ENCODE measurements at regions not wholly inside any gene's neighbourhood (a gene's known extent, or its start where the extent isn't known, plus 50 kb on each side); places are given as distances from the start of the nearest gene placed in this dataset.

DNA sequence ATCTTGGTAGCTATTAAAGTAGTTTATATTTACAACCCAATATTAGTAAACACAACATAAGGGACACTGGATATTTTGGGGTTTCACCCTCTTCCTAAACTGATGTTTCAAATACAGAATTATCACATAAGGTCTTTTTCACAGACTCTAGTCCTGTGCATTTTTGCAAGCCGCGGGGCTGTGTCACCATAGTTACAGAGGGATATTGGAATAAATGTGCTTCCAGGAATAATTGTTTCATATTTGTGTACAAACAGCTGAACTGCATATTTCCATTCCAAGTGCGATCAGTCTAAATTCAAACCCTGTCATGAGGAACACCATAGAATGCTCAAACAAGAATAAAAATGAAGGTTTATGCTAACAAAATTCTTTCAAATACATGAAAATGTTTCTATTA, 762.5 kb upstream of the ARGLU1 start:
- intact Hi-C loops (cut with micrococcal nuclease) = no loop called here
- TF ChIP-seq SMARCE1 (IDR thresholded peaks at IDR 0.05) (no peak), DDX20 (tag; IDR thresholded peaks at IDR 0.05; ENCODE audit: low read depth) (no peak), KLF1 (tag; IDR thresholded peaks at IDR 0.05) (no peak), U2AF2 (optimal IDR thresholded peaks at IDR 0.05; ENCODE audit: low read depth, low read length) (no peak), MIER1 (IDR thresholded peaks at IDR 0.05; ENCODE audit: low read depth) (no peak), MAZ (CRISPR knock-in tag; conservative IDR thresholded peaks at IDR 0.05 in 1 of 2, IDR thresholded peaks at IDR 0.05 in 1 of 2) (no peak)
- TF ChIP-seq, protein P1, sequence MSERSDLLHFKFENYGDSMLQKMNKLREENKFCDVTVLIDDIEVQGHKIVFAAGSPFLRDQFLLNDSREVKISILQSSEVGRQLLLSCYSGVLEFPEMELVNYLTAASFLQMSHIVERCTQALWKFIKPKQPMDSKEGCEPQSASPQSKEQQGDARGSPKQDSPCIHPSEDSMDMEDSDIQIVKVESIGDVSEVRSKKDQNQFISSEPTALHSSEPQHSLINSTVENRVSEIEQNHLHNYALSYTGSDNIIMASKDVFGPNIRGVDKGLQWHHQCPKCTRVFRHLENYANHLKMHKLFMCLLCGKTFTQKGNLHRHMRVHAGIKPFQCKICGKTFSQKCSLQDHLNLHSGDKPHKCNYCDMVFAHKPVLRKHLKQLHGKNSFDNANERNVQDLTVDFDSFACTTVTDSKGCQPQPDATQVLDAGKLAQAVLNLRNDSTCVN (CRISPR knock-in tag; IDR thresholded peaks at IDR 0.05) = no peak
- TF ChIP-seq, protein P2, sequence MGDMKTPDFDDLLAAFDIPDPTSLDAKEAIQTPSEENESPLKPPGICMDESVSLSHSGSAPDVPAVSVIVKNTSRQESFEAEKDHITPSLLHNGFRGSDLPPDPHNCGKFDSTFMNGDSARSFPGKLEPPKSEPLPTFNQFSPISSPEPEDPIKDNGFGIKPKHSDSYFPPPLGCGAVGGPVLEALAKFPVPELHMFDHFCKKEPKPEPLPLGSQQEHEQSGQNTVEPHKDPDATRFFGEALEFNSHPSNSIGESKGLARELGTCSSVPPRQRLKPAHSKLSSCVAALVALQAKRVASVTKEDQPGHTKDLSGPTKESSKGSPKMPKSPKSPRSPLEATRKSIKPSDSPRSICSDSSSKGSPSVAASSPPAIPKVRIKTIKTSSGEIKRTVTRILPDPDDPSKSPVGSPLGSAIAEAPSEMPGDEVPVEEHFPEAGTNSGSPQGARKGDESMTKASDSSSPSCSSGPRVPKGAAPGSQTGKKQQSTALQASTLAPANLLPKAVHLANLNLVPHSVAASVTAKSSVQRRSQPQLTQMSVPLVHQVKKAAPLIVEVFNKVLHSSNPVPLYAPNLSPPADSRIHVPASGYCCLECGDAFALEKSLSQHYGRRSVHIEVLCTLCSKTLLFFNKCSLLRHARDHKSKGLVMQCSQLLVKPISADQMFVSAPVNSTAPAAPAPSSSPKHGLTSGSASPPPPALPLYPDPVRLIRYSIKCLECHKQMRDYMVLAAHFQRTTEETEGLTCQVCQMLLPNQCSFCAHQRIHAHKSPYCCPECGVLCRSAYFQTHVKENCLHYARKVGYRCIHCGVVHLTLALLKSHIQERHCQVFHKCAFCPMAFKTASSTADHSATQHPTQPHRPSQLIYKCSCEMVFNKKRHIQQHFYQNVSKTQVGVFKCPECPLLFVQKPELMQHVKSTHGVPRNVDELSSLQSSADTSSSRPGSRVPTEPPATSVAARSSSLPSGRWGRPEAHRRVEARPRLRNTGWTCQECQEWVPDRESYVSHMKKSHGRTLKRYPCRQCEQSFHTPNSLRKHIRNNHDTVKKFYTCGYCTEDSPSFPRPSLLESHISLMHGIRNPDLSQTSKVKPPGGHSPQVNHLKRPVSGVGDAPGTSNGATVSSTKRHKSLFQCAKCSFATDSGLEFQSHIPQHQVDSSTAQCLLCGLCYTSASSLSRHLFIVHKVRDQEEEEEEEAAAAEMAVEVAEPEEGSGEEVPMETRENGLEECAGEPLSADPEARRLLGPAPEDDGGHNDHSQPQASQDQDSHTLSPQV (IDR thresholded peaks at IDR 0.05) = no peak
- TF ChIP-seq, protein P3, sequence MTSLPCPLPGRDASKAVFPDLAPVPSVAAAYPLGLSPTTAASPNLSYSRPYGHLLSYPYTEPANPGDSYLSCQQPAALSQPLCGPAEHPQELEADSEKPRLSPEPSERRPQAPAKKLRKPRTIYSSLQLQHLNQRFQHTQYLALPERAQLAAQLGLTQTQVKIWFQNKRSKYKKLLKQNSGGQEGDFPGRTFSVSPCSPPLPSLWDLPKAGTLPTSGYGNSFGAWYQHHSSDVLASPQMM (CRISPR knock-in tag; IDR thresholded peaks at IDR 0.05) = no peak
- TF ChIP-seq, protein P4, sequence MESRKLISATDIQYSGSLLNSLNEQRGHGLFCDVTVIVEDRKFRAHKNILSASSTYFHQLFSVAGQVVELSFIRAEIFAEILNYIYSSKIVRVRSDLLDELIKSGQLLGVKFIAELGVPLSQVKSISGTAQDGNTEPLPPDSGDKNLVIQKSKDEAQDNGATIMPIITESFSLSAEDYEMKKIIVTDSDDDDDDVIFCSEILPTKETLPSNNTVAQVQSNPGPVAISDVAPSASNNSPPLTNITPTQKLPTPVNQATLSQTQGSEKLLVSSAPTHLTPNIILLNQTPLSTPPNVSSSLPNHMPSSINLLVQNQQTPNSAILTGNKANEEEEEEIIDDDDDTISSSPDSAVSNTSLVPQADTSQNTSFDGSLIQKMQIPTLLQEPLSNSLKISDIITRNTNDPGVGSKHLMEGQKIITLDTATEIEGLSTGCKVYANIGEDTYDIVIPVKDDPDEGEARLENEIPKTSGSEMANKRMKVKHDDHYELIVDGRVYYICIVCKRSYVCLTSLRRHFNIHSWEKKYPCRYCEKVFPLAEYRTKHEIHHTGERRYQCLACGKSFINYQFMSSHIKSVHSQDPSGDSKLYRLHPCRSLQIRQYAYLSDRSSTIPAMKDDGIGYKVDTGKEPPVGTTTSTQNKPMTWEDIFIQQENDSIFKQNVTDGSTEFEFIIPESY (CRISPR knock-in tag; IDR thresholded peaks at IDR 0.05) = no peak
- DNase-seq (ENCODE audit: extremely low read depth in 1 of 4, low spot score in 3 of 4) = no peak
- no peaks in the 10 kb centered on the region for H3K27me3 ChIP-seq (ENCODE audit: control insufficient read depth in 2 of 2, insufficient read depth in 2 of 2, low read length in 2 of 2)
- ChIA-PET POLR2A (no interaction called here), CTCF (ENCODE audit: low intra/inter-chr PET ratio) (no interaction called here)
- no peak overlapping the region for H3K27ac ChIP-seq (ENCODE audit: extremely low read depth, low read depth, low read length)
- no peaks in the 10 kb centered on the region for H3K9me1 ChIP-seq (ENCODE audit: control insufficient read depth, insufficient read depth, low read length)
- BruUV-seq (replicated peaks) = no TSS peak
- no peaks in the 10 kb centered on the region for H3K4me1 ChIP-seq (replicated peaks in 1 of 2; ENCODE audit: control insufficient read depth in 2 of 2, insufficient read depth in 2 of 2, low read length in 2 of 2)
- no peak overlapping the region for H3K9ac ChIP-seq (ENCODE audit: insufficient read depth in 1 of 2, low read depth in 2 of 2, low read length in 2 of 2)
- no peaks in the 10 kb centered on the region for H3K36me3 ChIP-seq (ENCODE audit: control insufficient read depth, insufficient read depth, low read length)
- H2AFZ ChIP-seq (ENCODE audit: low read depth, low read length) = no peak overlapping the region
- in situ Hi-C loops (cut with MboI) = no loop called here
- H3K4me3 ChIP-seq = no peak overlapping the region
- H3K4me2 ChIP-seq (ENCODE audit: insufficient read depth, low read length) = no peak overlapping the region
- no peak for FAIRE-seq
- H4K20me1 ChIP-seq (replicated peaks; ENCODE audit: control insufficient read depth, insufficient read depth, low read length) = no peaks in the 10 kb centered on the region
- 0% methylated on average over 3 of the region's 3 CpGs for WGBS (ENCODE audit: insufficient coverage, low coverage, missing lambda C conversion rate)
- ATAC-seq = no peak
- H3K9me3 ChIP-seq (replicated peaks; ENCODE audit: control insufficient read depth, insufficient read depth, low read depth, low read length) = no peaks in the 10 kb centered on the region
- H3K79me2 ChIP-seq (ENCODE audit: control insufficient read depth, insufficient read depth, low read length) = no peaks in the 10 kb centered on the region

Measured in K562 (cell line).